GM12864 (cell line): ENCODE measurements at regions not wholly inside any gene's neighbourhood (a gene's known extent, or its start where the extent isn't known, plus 50 kb on each side); places are given as distances from the start of the nearest gene placed in this dataset.
A peak's percentile ranks its signal among the peaks of the same experiment; 100 is the strongest.

Source experiments
- DNase-seq: peaks from one replicate; pipeline ENCODE4 v3.0.0-alpha.2; 2011; ENCODE audit warnings: low read depth
- H3K4me3 ChIP-seq: 2 replicates; pipeline ENCODE4 v1.5.1; 2011; ENCODE audit warnings: mild to moderate bottlenecking, low read depth, low read length, control low read depth
- CTCF ChIP-seq: IDR thresholded peaks from 2 replicates; pipeline ENCODE4 v1.5.1; 2011; ENCODE audit warnings: low read depth, mild to moderate bottlenecking, moderate library complexity, low read length, control low read depth, inconsistent platforms; ENCODE audit errors: missing control alignments

- TF ChIP-seq CTCF: no peak
- no peak overlapping the region for H3K4me3 ChIP-seq
- no peak for DNase-seq
These were observed 386.2 kb upstream of the HNRNPA3 start for GRCh38 chr2:176826356-176826755.

- no peak for TF ChIP-seq CTCF
- DNase-seq: no peak
- no peak overlapping the region for H3K4me3 ChIP-seq
These were observed 385.5 kb upstream of the HNRNPA3 start for GRCh38 chr2:176826984-176827668.

GRCh38 chr2:176830362-176830761 lies 382.2 kb upstream of the HNRNPA3 start:
- peak; percentile 31 for TF ChIP-seq CTCF
- DNase-seq: no peak
- H3K4me3 ChIP-seq: no peak overlapping the region

- no peak overlapping the region for H3K4me3 ChIP-seq
- TF ChIP-seq CTCF: no peak
- no peak for DNase-seq
These were observed 380.5 kb upstream of the HNRNPA3 start for GRCh38 chr2:176832086-176832485.

GRCh38 chr2:176833671-176834070 lies 378.9 kb upstream of the HNRNPA3 start:
- DNase-seq: no peak
- H3K4me3 ChIP-seq: no peak overlapping the region
- TF ChIP-seq CTCF: no peak

GRCh38 chr2:176834226-176834625 lies 378.4 kb upstream of the HNRNPA3 start:
- TF ChIP-seq CTCF: no peak
- H3K4me3 ChIP-seq: no peak overlapping the region
- no peak for DNase-seq

GRCh38 chr2:176843208-176843607 lies 369.4 kb upstream of the HNRNPA3 start:
- H3K4me3 ChIP-seq: no peak overlapping the region
- no peak for TF ChIP-seq CTCF
- DNase-seq: no peak
